H1 (cell line): ENCODE measurements at regions not wholly inside any gene's neighbourhood (a gene's known extent, or its start where the extent isn't known, plus 50 kb on each side); places are given as distances from the start of the nearest gene placed in this dataset.

Source experiments
- FOSL1 ChIP-seq: IDR thresholded peaks from 2 replicates; pipeline ENCODE4 v1.6.1; 2011; ENCODE audit warnings: mild to moderate bottlenecking, low read depth, low read length, moderate library complexity; ENCODE audit not compliant: insufficient read depth
- HDAC2 ChIP-seq, 2 experiments: fragments of 300-600 bp in 1 of 2; sonication (generic) in 1 of 2; IDR thresholded peaks; 2 replicates each; pipeline ENCODE4 v1.6.1; 2011 to 2012; ENCODE audit warnings: low read depth in 2 of 2, low read length in 2 of 2, mild to moderate bottlenecking in 2 of 2, moderate library complexity in 2 of 2, borderline replicate concordance in 1 of 2, inconsistent platforms in 1 of 2
- HDAC6 ChIP-seq: IDR thresholded peaks from one replicate; pipeline ENCODE4 v1.7.1; 2012; ENCODE audit warnings: low read depth, mild to moderate bottlenecking, inconsistent platforms, low read length, moderate library complexity
- NANOG ChIP-seq: IDR thresholded peaks from 2 replicates; pipeline ENCODE4 v1.6.1; 2011; ENCODE audit warnings: low read length, low read depth, mild to moderate bottlenecking, inconsistent platforms; ENCODE audit not compliant: insufficient read depth, poor library complexity, severe bottlenecking
- SP1 ChIP-seq: IDR thresholded peaks from 2 replicates; pipeline ENCODE4 v1.6.1; 2011; ENCODE audit warnings: low read depth, low read length
- SP2 ChIP-seq: IDR thresholded peaks from 2 replicates; pipeline ENCODE4 v1.6.1; 2012; ENCODE audit warnings: mild to moderate bottlenecking, low read length, inconsistent platforms
- TCF12 ChIP-seq: IDR thresholded peaks from 2 replicates; pipeline ENCODE4 v1.6.1; 2011; ENCODE audit warnings: low read depth, mild to moderate bottlenecking, low read length
- TF ChIP-seq, protein P1 (sequence below): fragments of 300-600 bp; sonication (generic); IDR thresholded peaks from 2 replicates; pipeline ENCODE4 v1.7.1; 2012; ENCODE audit warnings: low read length, moderate library complexity, mild to moderate bottlenecking, inconsistent platforms; ENCODE audit not compliant: insufficient replicate concordance

DNA sequence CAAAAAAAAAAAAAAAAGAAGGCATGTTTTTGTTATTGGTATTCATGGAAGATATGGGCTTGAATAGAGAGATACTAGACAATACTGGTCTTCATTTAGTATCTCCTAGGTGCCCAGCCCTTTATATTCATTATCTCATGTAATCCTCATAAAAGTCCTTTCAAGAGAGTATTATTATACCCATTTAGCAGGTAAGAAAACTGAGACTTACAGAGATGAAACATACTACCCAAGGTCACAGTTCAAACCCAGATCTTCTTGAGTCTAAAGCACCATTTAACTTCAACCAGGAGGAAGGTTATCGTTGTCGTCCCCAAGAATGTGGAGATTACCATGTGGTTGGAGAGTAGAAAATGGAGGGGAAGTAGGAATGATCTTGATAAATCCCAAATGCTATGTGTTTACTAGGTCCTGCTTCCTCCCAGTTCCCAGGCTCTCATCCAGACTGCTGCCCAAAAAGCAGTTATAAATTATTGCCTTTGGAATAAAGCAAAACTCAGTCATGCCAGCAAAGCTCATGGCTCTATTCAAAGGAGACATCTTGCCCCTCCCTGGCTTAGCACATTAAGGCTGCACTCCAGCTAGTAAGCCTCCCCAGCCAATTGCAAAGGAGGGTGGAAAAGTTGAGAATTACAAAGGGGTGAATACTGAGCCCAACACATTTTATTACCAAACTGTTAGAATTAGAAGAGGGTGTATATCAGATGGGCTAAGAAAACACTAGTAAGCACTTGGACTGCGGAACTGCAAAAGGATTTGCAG lies 163.9 kb downstream of the PIK3R1 start (continued):
- TF ChIP-seq, protein P1, sequence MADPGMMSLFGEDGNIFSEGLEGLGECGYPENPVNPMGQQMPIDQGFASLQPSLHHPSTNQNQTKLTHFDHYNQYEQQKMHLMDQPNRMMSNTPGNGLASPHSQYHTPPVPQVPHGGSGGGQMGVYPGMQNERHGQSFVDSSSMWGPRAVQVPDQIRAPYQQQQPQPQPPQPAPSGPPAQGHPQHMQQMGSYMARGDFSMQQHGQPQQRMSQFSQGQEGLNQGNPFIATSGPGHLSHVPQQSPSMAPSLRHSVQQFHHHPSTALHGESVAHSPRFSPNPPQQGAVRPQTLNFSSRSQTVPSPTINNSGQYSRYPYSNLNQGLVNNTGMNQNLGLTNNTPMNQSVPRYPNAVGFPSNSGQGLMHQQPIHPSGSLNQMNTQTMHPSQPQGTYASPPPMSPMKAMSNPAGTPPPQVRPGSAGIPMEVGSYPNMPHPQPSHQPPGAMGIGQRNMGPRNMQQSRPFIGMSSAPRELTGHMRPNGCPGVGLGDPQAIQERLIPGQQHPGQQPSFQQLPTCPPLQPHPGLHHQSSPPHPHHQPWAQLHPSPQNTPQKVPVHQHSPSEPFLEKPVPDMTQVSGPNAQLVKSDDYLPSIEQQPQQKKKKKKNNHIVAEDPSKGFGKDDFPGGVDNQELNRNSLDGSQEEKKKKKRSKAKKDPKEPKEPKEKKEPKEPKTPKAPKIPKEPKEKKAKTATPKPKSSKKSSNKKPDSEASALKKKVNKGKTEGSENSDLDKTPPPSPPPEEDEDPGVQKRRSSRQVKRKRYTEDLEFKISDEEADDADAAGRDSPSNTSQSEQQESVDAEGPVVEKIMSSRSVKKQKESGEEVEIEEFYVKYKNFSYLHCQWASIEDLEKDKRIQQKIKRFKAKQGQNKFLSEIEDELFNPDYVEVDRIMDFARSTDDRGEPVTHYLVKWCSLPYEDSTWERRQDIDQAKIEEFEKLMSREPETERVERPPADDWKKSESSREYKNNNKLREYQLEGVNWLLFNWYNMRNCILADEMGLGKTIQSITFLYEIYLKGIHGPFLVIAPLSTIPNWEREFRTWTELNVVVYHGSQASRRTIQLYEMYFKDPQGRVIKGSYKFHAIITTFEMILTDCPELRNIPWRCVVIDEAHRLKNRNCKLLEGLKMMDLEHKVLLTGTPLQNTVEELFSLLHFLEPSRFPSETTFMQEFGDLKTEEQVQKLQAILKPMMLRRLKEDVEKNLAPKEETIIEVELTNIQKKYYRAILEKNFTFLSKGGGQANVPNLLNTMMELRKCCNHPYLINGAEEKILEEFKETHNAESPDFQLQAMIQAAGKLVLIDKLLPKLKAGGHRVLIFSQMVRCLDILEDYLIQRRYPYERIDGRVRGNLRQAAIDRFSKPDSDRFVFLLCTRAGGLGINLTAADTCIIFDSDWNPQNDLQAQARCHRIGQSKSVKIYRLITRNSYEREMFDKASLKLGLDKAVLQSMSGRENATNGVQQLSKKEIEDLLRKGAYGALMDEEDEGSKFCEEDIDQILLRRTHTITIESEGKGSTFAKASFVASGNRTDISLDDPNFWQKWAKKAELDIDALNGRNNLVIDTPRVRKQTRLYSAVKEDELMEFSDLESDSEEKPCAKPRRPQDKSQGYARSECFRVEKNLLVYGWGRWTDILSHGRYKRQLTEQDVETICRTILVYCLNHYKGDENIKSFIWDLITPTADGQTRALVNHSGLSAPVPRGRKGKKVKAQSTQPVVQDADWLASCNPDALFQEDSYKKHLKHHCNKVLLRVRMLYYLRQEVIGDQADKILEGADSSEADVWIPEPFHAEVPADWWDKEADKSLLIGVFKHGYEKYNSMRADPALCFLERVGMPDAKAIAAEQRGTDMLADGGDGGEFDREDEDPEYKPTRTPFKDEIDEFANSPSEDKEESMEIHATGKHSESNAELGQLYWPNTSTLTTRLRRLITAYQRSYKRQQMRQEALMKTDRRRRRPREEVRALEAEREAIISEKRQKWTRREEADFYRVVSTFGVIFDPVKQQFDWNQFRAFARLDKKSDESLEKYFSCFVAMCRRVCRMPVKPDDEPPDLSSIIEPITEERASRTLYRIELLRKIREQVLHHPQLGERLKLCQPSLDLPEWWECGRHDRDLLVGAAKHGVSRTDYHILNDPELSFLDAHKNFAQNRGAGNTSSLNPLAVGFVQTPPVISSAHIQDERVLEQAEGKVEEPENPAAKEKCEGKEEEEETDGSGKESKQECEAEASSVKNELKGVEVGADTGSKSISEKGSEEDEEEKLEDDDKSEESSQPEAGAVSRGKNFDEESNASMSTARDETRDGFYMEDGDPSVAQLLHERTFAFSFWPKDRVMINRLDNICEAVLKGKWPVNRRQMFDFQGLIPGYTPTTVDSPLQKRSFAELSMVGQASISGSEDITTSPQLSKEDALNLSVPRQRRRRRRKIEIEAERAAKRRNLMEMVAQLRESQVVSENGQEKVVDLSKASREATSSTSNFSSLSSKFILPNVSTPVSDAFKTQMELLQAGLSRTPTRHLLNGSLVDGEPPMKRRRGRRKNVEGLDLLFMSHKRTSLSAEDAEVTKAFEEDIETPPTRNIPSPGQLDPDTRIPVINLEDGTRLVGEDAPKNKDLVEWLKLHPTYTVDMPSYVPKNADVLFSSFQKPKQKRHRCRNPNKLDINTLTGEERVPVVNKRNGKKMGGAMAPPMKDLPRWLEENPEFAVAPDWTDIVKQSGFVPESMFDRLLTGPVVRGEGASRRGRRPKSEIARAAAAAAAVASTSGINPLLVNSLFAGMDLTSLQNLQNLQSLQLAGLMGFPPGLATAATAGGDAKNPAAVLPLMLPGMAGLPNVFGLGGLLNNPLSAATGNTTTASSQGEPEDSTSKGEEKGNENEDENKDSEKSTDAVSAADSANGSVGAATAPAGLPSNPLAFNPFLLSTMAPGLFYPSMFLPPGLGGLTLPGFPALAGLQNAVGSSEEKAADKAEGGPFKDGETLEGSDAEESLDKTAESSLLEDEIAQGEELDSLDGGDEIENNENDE = no peak
- TF ChIP-seq HDAC2 (IDR thresholded peaks at IDR 0.05; ENCODE audit: borderline replicate concordance in 1 of 2, low read depth in 2 of 2, low read length in 2 of 2) (no peak), HDAC6 (no peak), FOSL1 (no peak), TCF12 (no peak), SP1 (no peak), SP2 (no peak), NANOG (no peak)
